Renal cortex interstitium (tissue), 11 donors: ENCODE measurements at regions not wholly inside any gene's neighbourhood (a gene's known extent, or its start where the extent isn't known, plus 50 kb on each side); places are given as distances from the start of the nearest gene placed in this dataset.
"Not testable (repeated sequence)": the region's sequence is repeated elsewhere in the genome, so short reads cannot be mapped to it uniquely, and the experiment has no call there.

Source experiments
- DNase-seq, 11 donors: peaks; one replicate each; pipeline ENCODE4 v3.0.0-alpha.2; 2013; ENCODE audit warnings: low read depth in 9 of 11, low spot score in 4 of 11; ENCODE audit errors: extremely low read depth in 1 of 11

DNA sequence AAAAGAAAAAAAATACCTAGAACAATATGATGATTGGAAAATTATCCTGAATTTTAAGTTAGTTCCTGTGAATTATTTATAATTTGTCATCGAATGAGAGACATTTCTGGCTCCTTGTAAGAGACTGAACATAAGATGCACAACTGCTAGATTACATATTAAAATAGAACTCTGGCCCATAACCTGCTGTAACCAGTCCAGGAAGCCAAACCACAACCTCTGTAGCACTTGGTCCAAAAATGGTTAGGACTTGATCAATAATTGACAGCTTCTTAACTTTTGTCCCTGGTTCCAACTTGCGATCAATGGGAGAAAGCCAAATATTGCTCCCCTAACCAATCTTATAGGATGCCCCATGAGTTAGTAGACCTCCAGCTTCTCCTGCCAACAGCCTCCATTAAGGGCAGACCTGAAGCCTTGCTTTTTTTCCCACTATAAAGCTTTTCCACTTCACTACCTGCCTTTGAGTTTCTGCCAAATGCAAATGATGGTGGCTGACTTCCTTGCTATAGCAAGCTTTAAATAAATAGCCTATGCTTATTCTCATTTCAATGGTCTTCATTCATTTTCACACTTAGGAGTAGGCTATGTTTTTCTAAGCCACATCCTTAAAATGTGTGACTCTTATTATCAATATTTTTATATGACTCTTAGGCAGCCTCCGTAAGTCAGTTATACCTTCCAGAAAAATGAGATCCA is 224.0 kb upstream of the ARHGEF26 start:
- no peak for DNase-seq

DNA sequence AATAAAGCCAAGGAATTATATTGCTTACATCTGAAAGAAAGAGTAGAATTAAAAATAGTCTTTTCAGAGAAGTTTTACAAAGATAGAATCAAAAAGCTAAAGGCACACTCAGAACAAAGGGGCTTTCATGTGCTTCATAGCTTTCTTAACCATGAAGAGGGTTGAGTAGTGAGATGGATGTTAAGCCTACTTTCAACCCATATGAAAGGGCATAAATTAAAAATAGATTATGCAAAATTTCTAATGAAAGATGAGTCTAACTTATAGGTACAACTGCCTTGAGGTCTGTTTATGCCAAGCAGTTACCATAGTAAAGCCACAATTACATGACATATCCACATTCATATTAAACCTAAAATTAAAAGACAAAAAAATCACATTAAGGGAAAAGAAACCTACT is 223.3 kb upstream of the ARHGEF26 start:
- no peak for DNase-seq

DNA sequence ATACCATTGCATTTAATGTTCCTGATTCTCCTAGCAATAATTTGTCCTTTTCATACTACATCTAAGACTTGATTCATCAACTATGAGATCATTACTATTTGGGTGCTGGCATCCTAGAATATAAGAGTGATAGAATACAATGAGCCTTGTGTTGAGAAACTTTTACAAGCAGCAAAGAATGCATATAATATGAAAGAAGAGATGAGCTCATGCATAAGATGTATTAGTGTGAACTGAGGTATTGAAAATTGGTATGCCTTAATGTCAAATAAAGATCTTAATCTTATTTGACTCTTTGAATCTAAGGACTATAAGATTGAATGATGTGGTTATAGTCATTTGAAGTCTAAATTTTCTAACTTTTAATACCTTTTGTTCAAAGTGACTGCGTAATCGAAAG is 220.0 kb upstream of the ARHGEF26 start:
- no peak for DNase-seq

DNA sequence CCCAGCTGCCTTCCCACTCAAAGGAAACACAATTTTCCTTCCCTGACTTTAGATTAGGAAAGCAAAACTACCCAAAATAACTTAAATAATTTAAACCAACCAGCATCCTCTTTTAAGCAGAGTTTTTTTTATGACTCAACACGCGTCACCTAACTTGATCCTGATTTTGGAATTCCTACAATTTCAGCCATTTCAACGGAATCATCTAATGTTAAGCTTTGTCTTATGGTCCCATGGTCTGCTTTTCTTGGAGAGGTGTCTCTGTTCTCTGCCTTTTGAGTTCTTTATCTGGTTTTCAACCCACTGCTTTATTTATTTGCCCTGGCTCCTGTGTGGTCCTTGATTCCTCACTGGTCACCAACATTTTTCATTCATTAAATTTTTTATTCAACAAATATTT is 219.2 kb upstream of the ARHGEF26 start:
- DNase-seq: no peak

DNA sequence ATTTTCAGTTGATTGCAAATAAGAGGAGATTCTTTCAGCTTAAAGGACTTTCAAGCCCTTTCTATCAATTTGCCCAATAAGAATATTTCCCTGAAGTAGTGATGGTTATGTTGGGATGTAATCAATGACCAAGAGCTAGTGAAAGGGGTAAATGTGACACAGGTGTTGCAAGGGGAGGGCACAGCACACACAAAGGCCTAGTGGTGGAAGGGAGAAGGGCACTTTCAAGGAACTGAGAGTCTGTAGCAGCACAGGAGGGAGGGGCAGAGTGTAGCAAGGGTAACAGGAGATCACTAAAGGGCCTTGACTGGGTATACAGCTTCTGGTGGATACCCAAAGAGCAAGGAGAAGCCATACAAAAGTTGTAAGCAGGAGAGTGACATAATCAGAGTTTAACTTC is 217.8 kb upstream of the ARHGEF26 start:
- DNase-seq: no peak

DNA sequence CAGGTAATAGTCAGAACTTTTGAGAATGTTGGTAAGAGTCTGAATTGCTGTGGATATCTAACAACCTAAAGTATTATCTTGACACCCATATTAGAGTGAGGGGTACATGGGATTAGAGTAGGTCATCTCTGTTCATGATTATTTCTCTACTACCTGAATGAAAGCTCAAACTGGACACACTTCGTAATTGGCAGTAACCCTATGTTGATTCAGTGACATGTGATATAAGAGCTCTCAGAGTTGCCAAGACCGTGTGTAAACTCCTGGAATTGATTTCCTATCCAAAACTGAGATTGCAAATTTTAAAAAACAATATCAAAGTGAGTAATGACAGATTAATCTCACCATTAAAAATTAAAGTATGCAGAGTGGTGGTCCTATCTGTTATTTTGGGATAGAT is 214.8 kb upstream of the ARHGEF26 start:
- no peak for DNase-seq

DNA sequence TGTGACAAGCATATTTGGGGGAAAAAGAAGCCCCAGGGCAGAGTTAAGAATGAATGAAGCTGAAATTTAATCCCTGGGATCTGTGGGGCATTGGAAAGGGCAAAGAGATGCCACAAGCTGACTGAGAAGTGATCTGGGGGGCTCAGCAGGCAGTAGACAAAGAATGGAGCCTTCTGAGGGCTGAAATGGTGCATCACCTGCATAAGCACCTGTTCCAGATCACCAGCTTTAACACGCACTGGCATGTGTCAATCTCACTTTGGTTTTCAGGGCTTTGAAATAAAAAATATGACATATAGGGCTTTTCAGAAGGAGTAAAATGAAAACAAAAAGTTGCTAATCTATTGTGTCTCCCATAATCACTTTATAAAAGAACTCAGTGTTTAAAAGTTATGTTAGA is 210.8 kb upstream of the ARHGEF26 start:
- DNase-seq: no peak

DNA sequence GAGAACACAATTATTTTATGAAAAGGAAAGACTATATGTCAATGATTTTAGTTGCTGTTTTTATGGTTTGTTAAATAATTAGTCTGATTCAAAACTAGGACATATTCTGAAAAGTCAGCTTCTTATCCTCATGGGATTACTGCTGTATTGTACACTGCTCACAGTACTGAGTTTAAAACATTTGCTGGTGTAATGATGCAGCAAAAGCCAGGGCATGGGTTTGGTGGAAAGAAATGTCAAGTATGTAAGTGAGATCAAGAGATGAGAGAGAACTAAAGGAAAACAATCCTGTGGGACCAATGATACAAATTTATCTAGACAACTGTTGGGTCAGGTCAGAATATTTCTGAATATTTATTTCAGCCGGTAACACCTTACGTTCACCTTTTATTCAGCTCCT is 210.1 kb upstream of the ARHGEF26 start:
- no peak for DNase-seq

DNA sequence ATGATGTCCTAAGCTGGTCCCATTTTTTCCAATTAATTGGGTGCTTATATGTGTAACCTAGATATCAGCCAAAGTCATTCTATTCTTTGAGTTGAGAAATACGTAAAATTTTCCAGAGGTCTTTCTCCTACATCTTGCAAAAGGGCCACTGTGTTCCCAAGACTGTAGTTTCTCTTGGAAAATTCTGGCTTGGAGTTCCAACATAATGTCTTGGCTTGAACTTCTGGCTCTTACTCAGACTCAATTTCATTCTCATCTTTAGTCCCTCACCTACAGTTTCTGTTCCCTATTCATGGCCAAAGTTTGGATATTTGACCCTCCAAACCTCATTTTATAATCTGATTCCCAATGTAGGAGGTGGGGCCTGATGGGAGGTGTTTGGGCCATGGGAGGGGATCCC is 201.4 kb upstream of the ARHGEF26 start:
- DNase-seq: no peak

DNA sequence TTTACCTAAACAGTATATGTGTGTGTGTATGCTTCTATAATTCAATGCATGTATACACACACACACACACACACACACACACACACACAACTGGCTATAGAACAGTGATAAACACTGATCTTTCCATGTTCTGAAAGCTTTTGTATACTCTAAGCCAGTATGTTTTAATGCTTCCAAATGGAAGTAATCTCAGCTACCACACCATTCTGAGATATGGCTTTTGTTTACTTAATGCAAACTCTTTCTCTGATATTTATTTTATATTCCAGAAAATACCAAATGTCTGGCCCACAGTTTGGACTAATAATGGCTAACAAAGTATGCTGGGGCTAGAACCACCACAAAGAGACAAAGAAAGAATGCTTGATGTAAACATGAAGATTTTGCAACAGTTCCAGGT is 199.4 kb upstream of the ARHGEF26 start:
- no peak for DNase-seq

DNA sequence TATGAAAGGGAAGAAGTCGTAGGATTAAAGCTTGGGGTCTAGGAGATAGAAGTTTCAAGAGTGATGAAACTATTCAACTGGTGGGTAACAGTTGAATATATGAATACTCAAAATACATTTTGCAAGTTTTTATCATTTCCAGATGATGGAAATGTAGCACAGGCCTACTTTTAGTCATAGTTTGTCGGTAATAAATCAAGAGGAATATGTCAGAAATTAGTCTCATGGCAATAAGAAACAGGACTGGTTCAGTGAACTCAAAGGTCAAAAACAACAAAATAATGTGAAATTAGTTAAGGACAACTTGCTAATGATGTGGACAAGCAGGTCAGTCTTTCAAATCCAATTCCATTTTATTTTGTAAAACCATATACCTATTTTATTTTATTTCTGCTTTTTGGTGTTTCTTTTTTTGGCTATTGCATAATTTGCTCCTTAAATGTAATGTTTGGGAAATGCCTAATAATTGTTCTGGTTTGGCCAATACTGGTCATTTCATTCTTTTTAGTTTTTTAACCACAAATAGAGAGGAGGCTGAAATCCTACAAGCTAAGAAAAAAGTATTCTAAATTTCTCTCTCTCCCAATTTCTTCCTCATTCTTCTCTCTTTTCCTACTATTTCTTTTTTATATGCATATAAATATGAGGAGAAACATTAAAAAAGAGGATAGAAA is 195.2 kb upstream of the ARHGEF26 start:
- DNase-seq: no peak

DNA sequence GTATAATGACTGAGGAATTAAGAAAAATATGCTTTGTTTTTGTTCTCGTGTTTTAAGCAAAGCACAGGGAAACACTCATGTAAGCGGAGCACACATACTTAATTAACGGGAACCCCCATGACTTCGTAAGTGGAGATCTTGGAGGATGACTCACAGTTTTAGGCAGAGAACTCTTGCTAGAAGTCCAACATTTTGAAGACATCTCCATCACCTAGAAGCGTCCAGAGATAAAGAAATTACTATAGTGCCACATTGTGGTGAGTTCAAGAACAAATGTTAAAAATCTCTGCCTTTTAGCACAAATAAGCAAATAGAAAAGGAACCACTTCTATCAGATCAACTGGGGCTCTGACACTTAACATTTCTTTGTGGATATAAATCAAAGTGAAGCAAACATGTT is 194.1 kb upstream of the ARHGEF26 start:
- peak in 1 of 11 donors; percentile 4 for DNase-seq

DNA sequence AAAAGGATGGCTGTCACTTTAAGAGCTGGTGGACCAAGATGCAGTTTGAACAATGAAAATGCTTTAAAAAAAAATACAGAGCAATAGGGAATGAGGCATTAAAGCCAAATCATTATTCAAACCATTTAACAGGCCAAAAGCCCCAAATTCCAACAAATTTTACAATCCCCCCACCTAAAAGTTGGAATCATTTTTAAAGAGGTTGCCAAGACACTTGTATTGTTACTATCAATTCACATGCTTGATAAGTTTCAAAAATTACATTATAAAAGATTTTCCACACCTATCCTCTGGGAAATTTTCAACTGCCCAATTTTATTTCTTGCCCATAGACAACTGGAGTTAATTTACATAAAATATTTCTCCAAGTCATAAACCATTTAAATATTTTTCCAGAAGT is 192.3 kb upstream of the ARHGEF26 start:
- no peak for DNase-seq

DNA sequence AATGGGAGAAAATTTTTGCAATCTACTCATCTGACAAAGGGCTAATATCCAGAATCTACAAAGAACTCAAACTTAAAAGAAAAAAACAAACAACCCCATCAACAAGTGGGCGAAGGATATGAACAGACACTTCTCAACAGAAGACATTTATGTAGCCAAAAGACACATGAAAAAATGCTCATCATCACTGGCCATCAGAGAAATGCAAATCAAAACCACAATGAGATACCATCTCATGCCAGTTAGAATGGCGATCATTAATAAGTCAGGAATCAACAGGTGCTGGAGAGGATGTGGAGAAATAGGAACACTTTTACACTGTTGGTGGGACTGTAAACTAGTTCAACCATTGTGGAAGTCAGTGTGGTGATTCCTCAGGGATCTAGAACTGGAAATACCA is 187.7 kb upstream of the ARHGEF26 start:
- not testable (repeated sequence) for DNase-seq

DNA sequence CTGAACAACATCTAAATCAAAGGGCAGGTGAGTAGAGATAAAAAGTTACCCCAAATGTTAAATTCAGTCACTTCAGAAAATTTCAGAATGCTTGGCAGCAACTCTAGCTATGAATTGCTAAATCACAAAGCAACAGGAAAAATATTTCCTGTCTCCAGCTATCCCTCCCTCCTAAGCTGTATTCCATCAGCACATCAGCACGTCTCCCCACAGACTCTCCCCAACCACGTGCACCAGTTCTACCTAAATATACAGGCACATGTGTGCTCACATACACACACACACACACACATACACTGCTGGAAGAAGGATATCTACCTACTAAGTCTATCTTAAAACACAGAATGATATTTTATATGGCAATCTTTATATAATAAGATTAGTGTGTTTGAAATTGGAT is 177.1 kb upstream of the ARHGEF26 start:
- DNase-seq: no peak

DNA sequence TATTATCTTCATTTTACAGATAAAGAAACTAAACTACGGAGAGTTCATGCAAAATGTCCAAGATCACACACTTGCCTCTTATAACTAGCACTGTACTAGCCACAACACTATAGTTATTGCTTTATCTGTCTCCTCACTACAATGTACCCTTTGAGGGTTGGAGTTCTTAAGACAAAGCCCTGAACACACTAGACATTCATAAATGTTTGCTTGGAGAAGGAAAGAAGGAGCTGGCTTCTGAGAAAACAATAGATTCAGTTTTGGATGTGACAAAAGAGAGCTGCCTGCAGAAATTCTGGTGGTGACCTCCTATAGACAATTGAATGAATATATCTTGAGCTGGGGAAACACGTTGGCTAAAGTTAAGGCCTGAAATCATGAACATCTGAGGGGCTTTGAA is 169.9 kb upstream of the ARHGEF26 start:
- DNase-seq: no peak

DNA sequence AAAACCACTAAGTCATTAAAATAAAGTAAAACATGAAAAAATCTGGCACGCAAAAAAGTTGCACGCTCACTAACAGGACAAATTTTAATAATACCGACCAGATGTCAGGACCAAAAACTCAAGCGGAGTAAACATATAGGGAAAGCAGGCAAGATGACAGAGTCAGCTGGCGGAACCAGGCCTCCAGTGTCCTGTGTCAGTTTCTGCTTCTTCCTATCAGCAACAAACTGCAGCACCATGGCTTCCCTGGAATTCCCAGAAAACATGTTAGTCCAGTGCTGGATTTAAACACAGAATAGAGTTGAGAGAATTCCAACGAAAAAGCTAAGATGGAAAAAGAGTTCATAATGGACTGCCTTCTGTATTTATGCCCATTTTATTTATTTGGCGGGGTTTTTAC is 169.1 kb upstream of the ARHGEF26 start:
- no peak for DNase-seq

DNA sequence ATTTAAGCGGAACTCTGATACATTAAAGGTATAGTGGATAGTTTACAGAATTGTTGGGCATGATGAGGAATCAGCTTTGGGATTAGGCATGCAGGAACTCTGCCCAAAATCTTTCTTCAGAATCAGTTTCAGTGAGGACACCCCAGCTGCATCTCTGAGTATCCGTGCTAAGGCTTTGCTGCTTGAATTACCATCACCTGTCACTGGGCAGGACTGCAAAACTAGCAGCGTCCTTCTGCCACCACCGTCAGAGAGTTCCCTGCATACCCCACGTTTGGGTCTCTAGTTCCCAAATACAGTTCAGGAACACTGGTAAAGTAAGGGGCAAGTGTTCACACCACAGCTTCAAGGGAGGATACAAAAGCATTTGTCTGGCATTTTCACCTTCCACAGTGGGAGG is 164.6 kb upstream of the ARHGEF26 start:
- DNase-seq: no peak

DNA sequence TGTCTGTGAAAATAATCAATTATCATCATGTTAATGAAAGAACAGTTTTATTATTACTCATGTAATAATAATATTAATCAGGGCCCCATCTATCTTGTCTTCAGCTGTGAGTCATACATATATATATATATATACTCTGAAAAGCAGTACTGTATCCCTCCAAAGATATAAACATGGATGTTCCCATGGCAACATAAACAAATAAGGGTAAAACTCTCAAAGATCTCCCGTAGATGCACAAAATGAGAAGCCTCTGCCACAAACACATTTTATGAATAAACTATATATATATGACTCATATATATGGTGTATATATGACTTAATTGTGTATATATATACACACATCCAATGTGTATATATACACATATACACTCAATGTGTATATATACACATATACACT is 163.8 kb upstream of the ARHGEF26 start:
- no peak for DNase-seq

DNA sequence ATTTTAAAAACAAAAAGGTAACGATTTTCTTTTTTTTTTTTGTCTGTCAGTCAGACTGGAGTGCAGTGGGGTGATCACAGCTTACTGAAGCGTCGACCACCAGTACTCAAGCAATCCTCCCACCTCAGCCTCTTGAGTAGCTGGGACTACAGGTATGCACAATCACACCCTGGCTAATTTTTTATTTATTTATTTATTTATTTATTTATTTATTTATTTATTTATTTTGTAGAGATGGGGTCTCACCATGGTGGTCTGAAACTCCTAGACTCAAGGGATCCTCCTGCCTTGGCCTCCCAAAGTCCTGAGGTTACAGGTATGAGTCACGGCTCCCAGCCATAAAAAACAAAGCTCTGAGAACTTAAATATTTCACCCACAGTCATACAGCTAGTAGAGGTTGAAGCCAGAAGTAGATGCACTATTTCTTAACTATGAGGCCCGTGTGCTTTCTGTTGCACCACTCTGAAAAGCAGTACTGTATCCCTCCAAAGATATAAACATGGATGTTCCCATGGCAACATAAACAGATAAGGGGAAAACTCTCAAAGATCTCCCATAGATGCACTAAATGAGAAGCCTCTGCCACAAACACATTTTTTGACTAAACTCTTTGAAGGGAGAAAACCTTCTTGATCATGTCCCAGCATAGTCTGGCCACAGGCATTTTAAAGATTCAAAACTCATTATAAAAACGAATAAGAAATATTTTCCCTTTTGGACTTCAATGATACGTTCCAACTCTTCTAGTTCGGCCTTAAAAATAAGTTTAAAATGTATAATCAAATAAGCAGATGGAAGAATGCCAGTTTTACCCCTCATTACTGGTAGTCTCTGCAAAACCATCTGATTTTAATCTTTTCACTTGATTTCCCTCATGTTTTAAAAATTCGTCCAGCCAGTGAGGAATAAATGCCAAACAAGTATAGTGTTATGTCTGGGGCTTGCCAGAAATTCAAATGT is 162.3 kb upstream of the ARHGEF26 start:
- DNase-seq: no peak
